Bronchial epithelial cell (primary cell): ENCODE measurements at regions not wholly inside any gene's neighbourhood (a gene's known extent, or its start where the extent isn't known, plus 50 kb on each side); places are given as distances from the start of the nearest gene placed in this dataset.

ENCODE experiments used
- DNase-seq: peaks from one replicate; pipeline ENCODE4 v3.0.0-alpha.2; 2010; ENCODE audit warnings: low read depth
- FAIRE-seq: peaks from 2 replicates; lab custom pipeline; 2011; peaks lifted over from hg19 to GRCh38; lab: Jason Lieb, UNC
- H3K27me3 ChIP-seq: 2 replicates; pipeline ENCODE4 v1.5.1; 2011; ENCODE audit warnings: low read length; ENCODE audit not compliant: control insufficient read depth, insufficient read depth
- H3K36me3 ChIP-seq: 2 replicates; pipeline ENCODE4 v1.5.1; 2011; ENCODE audit warnings: low read length; ENCODE audit not compliant: control insufficient read depth, insufficient read depth
- H3K4me3 ChIP-seq: 2 replicates; pipeline ENCODE4 v1.5.1; 2011; ENCODE audit warnings: mild to moderate bottlenecking, low read depth, low read length, control low read depth
- TF ChIP-seq, protein P1 (sequence below): IDR thresholded peaks from 2 replicates; pipeline ENCODE4 v1.5.1; 2011; ENCODE audit warnings: mild to moderate bottlenecking, moderate library complexity, low read length, control low read depth, inconsistent platforms; ENCODE audit not compliant: insufficient read depth, severe bottlenecking

DNA sequence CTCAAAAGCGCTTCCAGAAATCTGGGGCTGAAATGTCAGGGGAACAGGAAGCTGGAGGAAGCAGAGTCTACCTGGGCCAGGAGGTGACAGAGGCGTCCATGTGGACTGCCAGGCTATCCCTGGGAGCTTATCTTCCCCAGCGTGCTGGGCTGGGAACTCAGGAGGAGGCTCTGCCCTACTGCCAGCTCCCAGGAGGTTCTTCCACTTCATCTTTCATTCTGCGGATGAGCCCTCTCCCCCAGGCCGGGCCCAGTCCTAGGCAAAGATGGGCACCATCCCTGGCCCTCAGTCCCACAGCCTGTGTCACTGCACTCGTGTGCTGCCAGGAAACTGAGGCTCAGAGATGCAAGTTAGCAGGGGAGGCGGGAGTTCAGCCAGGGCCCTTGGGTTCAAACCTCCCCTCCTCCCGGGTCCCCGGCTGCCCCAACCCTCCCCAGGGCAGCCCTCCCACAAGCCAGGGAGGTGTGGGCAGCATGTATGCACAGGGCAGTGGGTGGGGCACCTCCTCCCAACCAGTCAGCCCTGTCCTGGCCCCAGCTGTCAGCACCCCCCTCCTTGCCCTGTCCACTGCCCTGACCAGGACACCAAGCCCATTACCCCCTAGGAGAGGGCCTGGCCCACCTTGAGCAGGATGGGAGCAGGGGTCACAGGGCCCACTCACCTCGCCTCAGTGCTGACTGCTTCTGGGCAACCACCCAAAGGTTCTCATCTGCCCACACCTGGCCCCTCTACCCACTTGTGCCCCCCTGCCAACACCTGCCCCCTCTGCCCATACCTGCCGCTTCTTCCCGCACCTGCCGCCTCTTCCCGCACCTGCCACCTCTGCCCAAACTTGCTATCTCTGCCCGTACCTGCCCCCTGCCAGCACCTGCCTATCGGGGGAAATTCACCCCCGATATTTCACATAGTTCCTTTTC is 226.0 kb downstream of the NPHP4 start:
- DNase-seq (no peak), FAIRE-seq (no peak)
- Histone ChIP-seq H3K36me3 (no peaks in the 10 kb centered on the region), H3K4me3 (no peak overlapping the region), H3K27me3 (no peaks in the 10 kb centered on the region)
- TF ChIP-seq, protein P1, sequence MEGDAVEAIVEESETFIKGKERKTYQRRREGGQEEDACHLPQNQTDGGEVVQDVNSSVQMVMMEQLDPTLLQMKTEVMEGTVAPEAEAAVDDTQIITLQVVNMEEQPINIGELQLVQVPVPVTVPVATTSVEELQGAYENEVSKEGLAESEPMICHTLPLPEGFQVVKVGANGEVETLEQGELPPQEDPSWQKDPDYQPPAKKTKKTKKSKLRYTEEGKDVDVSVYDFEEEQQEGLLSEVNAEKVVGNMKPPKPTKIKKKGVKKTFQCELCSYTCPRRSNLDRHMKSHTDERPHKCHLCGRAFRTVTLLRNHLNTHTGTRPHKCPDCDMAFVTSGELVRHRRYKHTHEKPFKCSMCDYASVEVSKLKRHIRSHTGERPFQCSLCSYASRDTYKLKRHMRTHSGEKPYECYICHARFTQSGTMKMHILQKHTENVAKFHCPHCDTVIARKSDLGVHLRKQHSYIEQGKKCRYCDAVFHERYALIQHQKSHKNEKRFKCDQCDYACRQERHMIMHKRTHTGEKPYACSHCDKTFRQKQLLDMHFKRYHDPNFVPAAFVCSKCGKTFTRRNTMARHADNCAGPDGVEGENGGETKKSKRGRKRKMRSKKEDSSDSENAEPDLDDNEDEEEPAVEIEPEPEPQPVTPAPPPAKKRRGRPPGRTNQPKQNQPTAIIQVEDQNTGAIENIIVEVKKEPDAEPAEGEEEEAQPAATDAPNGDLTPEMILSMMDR: no peak

DNA sequence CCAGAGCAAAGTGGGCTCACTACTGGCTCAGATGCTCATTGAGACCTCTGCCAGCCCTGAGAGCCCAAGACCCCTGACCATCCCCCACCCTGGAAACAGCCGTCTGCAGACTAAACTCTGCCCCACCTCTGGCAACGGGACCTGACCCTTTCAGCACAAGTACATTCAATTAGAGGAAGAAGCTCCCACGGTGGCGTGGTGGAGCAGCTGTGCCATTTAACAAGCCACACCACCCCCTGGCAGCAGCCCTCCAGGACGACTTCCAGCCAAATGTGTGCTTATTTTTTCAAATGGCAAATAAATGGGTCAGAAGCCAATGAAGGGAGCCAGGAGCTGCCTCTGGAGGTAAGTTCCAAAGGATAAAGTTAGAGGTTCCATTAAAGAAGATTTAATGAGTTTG is 226.7 kb downstream of the NPHP4 start:
- no peak for DNase-seq
- no peak overlapping the region for H3K4me3 ChIP-seq
- no peaks in the 10 kb centered on the region for H3K27me3 ChIP-seq
- no peak for FAIRE-seq
- H3K36me3 ChIP-seq: no peaks in the 10 kb centered on the region
- TF ChIP-seq, protein P1: no peak

DNA sequence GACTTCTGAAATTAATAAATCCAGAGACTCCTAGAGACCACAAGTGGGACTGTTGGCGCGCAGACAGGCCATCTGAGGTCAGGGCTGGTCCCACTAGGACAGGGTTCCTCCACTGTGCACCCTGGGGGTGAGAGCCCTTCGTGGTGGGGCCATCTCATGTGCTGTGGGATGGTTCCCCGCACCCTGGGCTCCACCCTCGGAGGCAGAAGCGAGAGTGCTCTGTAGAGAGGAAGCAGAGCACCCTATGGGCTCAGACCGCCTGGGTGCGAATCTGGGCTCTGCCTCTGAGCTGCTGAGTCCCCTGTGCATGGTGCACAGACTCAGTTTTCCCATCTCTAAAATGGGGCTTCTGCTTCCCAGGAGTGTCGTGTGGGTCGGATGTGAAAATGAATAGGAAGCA is 227.3 kb downstream of the NPHP4 start:
- H3K4me3 ChIP-seq: no peak overlapping the region
- no peaks in the 10 kb centered on the region for H3K27me3 ChIP-seq
- no peaks in the 10 kb centered on the region for H3K36me3 ChIP-seq
- no peak for DNase-seq
- TF ChIP-seq, protein P1: no peak
- FAIRE-seq: no peak

DNA sequence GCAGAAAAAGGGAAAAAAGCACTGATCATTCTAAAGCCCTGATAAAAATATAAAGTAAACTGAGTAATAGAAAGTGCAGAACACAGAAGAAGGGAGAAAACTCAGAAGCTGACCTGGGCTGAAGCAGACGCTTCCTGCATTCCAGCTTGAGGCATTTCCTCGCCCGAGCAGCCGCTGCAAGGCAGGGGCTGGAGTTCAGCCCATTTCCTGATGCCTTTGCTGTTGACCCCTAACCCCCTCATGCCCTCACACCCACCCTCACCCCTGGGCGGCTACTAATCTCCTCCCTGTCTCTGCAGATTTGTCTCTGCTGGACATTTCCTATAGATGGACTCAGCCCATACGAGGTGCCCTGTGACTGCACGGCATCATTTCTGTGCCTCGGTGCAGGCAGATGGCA is 227.8 kb downstream of the NPHP4 start:
- Histone ChIP-seq H3K27me3 (no peaks in the 10 kb centered on the region), H3K4me3 (no peak overlapping the region), H3K36me3 (no peaks in the 10 kb centered on the region)
- DNase-seq (no peak), FAIRE-seq (no peak)
- TF ChIP-seq, protein P1: no peak

DNA sequence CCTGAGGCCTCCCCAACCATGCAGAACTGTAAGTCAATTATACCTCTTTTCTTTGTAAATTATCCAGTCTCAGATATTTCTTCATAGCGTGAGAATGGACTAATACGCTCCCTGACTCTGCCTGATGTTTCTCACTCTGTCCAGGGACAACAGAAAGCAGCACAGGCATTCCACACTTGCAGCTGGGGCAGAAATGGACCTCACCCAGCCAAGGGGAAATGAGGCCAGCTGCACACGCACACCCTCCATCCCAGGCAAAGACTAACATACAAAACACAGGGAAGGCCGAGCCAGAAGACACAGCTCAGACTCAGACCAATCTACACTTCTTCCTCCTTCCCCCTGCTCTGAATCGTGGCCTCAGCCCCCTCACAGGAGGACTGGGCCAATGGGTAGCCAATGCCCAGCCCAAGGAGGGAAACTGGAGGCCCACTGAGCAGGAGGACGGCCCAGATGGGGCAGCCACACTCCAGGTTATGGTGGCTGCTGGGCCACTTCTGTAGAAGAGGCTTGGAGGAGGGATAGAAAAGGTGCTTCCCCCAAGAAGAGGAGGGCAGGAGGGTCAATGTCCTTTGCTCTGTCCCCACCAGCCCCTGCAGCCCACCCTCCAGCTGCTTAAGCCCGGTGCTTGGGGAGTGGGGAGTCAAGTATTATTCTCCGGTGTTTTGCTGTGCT is 228.4 kb downstream of the NPHP4 start:
- no peak overlapping the region for H3K4me3 ChIP-seq
- DNase-seq (no peak), FAIRE-seq (no peak)
- TF ChIP-seq, protein P1: no peak
- no peaks in the 10 kb centered on the region for H3K36me3 ChIP-seq
- no peaks in the 10 kb centered on the region for H3K27me3 ChIP-seq
